ENCODE measurements at regions not wholly inside any gene's neighbourhood (a gene's known extent, or its start where the extent isn't known, plus 50 kb on each side); places are given as distances from the start of the nearest gene placed in this dataset.

DNA sequence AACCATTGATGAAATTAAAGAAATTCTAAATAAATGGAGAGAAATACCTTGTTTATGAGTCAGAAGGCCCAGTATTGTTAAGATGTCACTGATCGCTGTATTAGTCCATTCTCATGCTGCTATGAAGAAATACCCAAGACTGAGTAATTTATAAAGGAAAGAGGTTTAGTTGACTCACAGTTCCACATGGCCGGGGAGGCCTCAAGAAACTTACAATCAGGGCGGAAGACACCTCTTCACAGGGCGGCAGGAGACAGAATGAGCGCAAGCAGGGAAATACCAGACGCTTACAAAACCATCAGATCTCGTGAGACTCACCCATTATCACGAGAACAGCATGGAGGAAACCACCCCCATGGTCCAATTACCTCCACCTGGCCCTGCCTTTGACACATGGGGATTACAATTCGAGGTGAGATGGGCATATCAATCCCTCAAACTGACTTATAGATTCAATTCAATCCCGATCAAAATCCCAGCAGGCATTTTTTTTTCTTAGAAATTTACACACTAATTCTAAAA lies 157.2 kb downstream of the ENGASE start:
- DNase-seq (ENCODE audit: low read depth in 2 of 2): peak in 1 of 2 donors; percentile 47
- TF ChIP-seq, protein P1, sequence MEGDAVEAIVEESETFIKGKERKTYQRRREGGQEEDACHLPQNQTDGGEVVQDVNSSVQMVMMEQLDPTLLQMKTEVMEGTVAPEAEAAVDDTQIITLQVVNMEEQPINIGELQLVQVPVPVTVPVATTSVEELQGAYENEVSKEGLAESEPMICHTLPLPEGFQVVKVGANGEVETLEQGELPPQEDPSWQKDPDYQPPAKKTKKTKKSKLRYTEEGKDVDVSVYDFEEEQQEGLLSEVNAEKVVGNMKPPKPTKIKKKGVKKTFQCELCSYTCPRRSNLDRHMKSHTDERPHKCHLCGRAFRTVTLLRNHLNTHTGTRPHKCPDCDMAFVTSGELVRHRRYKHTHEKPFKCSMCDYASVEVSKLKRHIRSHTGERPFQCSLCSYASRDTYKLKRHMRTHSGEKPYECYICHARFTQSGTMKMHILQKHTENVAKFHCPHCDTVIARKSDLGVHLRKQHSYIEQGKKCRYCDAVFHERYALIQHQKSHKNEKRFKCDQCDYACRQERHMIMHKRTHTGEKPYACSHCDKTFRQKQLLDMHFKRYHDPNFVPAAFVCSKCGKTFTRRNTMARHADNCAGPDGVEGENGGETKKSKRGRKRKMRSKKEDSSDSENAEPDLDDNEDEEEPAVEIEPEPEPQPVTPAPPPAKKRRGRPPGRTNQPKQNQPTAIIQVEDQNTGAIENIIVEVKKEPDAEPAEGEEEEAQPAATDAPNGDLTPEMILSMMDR (IDR thresholded peaks at IDR 0.05; ENCODE audit: low read depth, low read length): no peak

DNA sequence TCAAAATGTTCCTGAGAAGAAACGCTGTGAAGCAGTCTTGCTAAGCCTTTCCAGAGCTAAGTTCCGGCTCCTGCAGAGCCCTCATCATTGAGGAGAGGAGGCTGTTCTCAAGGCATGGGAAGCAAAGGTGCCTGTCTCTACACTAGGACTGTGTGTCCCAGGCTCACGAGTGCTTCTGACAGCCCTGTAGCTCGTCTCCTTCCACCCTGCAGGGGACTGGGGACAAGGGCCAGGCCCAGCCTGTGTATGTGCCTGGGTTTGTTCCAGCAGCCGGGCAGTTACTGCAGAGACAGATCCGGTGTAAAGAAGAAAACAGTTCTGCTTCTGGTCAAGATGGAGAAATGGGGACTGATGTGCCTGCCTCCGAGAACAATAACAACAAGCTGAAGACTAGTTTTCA lies 156.0 kb downstream of the ENGASE start:
- no peak for DNase-seq (ENCODE audit: low read depth in 2 of 2)
- H3K4me3 ChIP-seq (replicated peaks in 1 of 2; ENCODE audit: low read depth in 2 of 2, low read length in 2 of 2): no peak overlapping the region
- TF ChIP-seq, protein P1 (IDR thresholded peaks at IDR 0.05; ENCODE audit: low read depth, low read length): no peak

More for the DNA sequence above, 157.2 kb downstream of the ENGASE start:
- H3K4me3 ChIP-seq (replicated peaks in 1 of 2; ENCODE audit: low read depth in 2 of 2, low read length in 2 of 2): no peak overlapping the region

DNA sequence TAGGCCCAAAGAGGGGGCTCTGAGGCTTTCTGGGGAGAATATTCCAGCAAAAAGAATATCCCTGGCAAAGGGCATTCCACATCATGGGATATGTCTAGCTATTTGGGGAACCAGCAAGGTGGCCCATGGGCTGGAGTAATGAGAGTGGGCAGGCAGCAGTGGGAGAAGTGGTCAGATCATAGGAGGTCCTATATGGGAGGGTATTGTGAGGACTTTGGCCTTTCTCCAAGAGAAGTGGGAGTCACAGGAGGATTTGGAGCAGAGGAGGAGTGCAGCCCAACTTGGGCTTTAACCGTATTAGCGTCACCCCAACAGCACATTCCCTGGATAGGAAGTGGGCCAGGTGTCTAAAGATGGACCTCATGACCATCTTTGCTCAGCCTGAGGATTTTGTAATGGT lies 151.4 kb downstream of the ENGASE start:
- DNase-seq (ENCODE audit: low read depth in 2 of 2): no peak
- H3K4me3 ChIP-seq (replicated peaks in 1 of 2; ENCODE audit: low read depth in 2 of 2, low read length in 2 of 2): no peak overlapping the region
- TF ChIP-seq, protein P1 (IDR thresholded peaks at IDR 0.05; ENCODE audit: low read depth, low read length): no peak

DNA sequence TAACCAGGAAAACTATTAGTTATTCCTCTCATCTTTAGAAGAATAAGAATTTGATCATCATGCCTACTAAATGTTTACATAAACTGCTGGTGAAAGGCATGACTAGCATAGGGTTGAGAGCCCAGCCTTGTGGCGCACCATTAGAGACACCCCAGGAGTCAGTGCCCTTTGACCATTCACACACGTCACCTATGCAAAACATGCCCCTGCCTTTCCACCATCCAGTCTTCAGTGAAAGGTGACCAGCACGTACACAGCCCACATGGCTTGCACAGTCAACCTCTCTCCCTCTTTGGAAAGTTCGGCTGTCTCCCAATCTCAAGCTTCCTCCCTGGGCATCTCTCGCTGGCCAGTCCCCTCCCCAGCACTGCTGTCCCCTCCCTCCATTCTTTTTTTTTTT lies 150.3 kb downstream of the ENGASE start:
- DNase-seq (ENCODE audit: low read depth in 2 of 2): no peak
- no peak overlapping the region for H3K4me3 ChIP-seq (replicated peaks in 1 of 2; ENCODE audit: low read depth in 2 of 2, low read length in 2 of 2)
- TF ChIP-seq, protein P1 (IDR thresholded peaks at IDR 0.05; ENCODE audit: low read depth, low read length): no peak

DNA sequence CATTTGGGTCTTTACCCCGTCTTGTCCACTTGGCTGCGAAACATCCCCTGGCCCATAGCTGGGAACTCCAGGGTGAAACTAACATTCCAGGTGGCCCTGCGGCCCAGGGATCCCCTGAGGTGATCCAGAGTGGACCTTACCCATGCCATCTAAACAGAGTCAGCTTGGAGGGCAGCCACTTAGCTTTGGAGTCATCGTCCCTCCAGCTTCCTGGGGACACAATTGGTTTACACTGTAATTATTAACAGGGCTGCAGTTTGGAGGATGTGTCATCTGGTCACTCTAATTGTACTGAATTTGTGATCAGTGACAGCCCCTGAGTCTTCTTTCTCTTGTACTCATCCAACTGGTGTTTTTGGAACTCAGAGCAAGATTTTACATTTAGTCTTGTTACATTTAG lies 149.9 kb downstream of the ENGASE start:
- no peak overlapping the region for H3K4me3 ChIP-seq (replicated peaks in 1 of 2; ENCODE audit: low read depth in 2 of 2, low read length in 2 of 2)
- TF ChIP-seq, protein P1 (IDR thresholded peaks at IDR 0.05; ENCODE audit: low read depth, low read length): no peak
- no peak for DNase-seq (ENCODE audit: low read depth in 2 of 2)

DNA sequence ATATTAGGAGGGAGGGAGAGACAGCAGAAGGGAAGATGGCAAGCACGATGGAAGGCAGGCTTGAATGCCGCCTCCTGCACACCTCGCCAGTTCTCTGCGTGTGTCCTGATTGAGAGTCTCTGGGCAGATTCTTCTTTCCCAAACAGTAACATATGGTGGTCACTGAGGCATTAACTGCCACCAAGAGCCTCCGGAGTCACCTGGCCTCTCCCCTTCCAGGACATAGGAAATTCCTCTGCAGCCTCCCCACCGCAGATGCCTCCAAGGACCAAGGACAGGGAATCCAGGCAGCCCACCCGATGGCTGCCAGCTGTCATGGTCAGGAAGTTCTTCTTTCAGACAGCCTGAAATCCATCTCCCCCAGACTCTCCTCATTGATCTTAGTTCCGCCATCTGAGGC lies 149.3 kb downstream of the ENGASE start:
- DNase-seq (ENCODE audit: low read depth in 2 of 2): no peak
- TF ChIP-seq, protein P1 (IDR thresholded peaks at IDR 0.05; ENCODE audit: low read depth, low read length): no peak
- H3K4me3 ChIP-seq (replicated peaks in 1 of 2; ENCODE audit: low read depth in 2 of 2, low read length in 2 of 2): no peak overlapping the region

DNA sequence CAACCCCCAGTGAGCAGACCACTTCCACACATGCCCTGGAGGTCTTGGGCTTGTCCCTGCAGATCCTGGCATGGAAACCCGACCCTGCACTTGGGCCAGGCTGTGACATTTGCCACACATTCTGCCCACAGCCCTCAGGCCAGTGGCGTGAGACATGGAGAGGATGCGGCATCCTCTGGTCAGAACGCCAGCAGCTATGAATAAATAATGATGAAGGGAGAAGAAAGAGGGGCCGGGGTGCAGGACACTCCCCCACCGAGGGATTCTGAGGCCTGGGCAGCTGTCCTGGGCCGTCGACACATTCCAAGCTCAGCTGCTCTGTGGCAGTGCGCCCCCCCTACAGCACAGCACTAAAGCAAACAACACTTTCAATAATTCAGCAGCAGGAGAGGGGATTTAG lies 148.8 kb downstream of the ENGASE start:
- TF ChIP-seq, protein P1 (IDR thresholded peaks at IDR 0.05; ENCODE audit: low read depth, low read length): no peak
- DNase-seq (ENCODE audit: low read depth in 2 of 2): no peak

More for the DNA sequence above, 148.8 kb downstream of the ENGASE start:
- H3K4me3 ChIP-seq (replicated peaks in 1 of 2; ENCODE audit: low read depth in 2 of 2, low read length in 2 of 2): no peak overlapping the region

All from cardiac fibroblast (primary cell).